GM18868 (cell line): ENCODE measurements at regions not wholly inside any gene's neighbourhood (a gene's known extent, or its start where the extent isn't known, plus 50 kb on each side); places are given as distances from the start of the nearest gene placed in this dataset.

Source experiments
- ATAC-seq: cut with Tn5 transposase; IDR thresholded peaks from one replicate; pipeline ENCODE4 v1.9.1; 2021; ENCODE audit warnings: mild to moderate bottlenecking, moderate library complexity; ENCODE audit not compliant: unreplicated experiment

DNA sequence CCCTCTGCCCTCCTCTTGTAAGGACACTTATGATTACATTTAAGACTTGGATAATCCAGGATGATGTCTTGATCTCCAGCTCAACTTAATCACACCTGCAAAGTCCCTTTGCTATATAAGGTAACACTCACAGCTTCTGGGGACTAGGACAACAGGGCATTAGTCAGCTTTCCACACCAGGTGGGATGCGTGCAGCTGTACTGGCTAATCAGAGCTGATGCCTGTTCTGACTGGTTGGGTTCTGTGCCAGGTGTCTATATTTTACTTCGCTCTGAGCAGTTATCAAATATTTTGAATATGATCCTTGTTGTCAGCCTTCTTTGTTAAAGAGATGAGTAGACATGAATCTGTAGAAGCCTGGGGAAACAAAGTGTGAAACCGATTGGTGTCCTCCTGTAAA, 115.5 kb upstream of the ATP8B1 start:
- ATAC-seq = no peak

DNA sequence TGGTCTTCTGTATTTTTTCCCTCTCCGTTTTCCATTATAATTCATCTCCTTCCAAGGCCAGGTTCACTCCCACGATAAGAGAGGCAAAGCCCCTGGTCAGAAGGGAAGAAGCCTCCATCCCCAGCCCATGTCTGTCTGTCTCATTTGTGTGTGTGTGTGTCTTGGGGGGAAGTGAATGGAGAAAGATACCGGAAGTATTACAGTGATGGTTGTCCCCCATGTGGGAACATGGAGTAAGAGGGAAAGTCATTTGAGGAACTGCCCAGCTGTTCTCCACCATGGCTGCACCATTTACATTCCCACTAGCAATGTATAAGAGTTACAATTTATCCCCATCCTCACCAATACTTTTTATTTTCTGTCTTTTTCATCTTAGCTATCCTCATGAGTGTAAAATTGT, 113.6 kb upstream of the ATP8B1 start:
- no peak for ATAC-seq

DNA sequence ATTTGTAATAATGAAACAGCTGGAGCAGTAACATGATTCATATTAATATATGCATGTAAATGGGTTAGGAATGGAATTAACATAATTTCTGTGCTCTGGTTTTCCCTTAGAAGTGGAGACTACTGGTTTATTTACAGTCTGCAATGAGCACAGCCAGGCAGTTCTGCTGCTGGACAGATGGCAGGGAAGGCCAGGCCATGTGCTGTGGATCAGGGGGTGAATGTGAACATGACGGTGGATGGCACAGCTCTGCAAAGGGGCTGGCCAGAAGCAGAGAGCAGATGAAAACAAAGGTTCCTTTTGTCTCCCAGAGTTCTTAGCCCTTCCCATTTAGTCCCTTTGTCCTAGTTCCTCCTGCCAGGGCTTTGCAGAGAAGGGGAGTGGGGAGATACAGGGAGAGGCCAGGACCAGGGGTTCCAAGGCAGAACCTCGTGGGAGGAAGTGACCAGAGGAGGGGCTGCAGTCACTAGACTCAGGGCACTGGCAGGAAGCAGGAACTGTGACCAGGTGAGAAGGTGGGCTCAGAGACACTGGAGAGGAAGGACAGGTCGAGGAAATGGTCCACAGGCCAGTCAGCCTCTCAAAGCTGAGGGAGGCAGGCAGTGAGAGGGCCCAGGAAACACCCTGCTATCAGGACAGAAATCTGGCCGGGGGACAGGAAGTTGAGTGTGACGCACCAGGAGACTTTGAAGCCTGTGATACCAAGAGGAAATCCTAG, 112.9 kb upstream of the ATP8B1 start:
- ATAC-seq = no peak

DNA sequence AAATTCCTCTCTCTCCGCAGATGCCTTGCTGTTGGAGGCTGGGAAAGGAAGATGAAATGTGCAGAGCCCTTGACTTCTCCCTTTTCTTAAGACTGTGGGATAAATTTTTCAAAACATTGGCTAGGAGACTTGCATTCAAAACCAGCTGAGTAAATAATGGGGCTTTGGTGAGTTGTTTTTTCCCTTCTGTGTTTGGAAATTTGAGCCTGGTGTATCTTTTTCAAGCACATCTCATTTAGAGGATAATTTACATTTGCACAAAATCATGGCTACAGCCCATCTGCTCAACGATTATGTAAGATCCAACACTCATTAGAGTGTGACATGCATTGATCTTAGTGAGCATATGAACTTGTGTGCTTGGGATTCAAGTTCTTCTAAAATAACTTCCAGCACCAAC, 112.1 kb upstream of the ATP8B1 start:
- ATAC-seq = no peak

DNA sequence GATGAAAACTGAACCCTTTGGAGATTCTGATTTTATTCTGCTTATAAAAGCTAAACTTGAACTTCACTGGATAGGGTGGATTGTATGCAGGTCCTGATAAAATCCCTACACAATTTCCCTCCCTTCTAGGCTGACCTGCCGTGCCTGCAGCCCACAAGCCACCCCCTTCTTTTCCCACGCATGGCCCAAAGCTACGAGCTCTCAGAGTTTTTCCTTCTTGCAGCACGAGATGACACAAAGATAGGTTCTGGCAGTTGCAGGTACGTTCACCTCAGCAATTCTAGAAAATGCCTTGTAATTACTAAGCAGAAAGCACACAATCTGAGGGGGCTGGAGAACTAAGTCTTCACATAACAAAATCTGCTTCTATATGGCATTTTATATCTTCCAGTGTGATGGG, 110.6 kb upstream of the ATP8B1 start:
- ATAC-seq = no peak

DNA sequence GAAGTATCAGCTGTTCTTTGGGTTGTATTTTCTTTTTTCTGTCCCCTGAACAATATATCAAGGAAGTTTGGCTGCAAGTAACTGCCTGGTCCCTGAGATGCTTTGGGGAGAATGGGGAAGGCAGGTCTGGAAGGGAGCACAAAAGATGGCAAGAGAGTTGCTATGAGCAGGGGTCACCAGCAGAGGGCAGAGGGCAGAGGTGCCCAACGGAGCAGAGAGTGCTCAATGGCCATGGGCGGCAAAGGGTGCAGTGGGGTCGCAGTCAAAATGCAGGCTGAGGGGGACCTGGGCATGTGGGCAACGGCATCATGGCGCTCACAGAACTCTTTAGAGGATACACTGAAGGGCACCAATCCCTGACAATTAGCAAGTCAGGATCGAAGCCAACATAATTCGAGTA, 107.7 kb upstream of the ATP8B1 start:
- no peak for ATAC-seq

DNA sequence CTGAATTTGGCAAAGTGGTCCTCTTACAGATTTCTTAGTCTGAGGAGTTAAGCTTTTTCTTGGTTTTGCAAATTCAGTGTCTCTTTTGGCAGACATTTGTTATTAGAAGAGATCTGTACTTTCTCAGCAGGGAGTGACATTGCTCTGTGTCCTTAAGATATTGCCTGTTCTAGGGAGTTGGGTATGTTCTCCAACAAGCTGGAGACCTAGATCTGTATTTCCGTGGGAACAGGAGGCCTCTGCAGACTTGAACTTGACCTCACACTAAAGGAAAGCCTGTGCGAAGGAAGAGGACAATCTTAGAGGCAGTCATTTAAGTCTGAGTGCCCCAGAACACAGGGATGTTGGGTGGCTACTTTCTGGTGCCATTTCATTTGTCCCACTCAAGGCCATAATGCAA, 107.0 kb upstream of the ATP8B1 start:
- ATAC-seq = no peak

DNA sequence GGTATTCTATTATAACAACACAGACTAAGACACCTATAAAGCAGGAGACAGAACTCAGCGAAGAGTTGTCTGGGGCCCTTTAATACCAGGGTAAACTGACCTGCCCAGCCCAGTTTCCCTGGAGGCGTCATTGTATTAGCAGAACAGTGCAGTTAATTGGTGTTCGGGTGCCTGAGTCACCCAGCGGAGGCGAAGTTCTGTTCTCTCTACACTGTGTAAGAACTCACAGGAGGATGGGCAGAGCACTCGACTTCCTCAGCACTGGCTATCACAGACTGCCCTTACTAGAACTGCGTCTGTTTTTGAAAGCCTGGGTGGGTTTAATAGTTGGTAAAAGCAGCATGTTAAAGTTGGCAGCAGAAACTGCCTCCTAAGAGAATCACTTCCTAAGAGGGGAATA, 106.5 kb upstream of the ATP8B1 start:
- no peak for ATAC-seq

DNA sequence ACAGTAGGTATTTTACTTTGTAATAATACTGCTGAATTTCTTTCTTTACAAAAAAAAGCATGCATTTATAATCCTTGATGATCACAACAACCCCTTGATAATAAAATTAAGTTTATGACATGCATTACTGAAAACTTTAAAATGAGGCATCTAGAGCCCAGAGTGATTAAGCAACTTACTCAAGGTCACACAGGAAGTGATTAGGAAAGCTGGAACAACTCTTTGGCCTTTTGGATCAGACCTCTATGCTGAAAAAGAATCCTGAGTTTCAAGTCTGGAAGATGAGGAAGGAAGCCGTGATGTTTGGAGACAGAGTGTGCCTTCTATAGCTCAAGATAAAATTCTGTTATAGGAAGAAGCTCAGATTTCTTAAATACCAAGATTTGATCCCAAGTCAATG, 105.0 kb upstream of the ATP8B1 start:
- no peak for ATAC-seq

DNA sequence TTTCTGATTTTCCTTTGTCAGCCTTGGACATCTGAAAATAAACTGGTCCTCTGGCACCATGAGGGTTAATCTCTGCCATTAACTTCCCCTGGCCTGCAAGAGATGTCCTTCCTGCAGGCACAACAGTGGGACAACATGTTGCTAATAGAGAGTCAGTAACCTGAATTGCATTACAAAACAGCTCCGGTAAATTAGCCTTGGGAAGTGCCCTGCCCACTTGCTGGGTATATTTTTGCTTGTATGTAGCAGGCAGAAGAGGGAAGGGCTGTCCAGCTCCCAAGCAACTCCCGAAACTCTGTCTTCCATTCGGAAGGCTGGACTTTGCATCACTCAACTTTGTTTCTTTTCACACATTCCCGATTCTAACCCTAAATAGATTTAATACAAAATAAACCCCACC, 104.4 kb upstream of the ATP8B1 start:
- no peak for ATAC-seq

DNA sequence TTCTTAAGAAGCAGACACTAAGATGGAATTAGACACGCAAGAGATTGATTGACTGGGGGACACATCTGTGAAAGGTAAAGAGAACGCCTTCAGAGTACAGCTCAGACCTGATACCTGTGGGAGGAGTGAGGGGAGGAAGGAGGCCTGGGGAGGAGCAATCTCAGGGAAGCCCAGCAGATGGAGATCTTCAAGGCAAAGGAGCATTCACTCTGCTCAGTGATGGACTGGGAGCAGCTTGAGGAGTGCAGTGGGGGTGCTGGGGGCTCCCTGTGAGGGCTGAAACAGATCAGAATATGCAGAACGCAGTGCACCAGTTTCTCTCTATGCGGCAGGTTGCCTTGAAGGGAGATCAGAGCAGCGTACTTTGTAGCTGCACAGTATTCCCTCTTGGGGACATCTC, 103.7 kb upstream of the ATP8B1 start:
- no peak for ATAC-seq

DNA sequence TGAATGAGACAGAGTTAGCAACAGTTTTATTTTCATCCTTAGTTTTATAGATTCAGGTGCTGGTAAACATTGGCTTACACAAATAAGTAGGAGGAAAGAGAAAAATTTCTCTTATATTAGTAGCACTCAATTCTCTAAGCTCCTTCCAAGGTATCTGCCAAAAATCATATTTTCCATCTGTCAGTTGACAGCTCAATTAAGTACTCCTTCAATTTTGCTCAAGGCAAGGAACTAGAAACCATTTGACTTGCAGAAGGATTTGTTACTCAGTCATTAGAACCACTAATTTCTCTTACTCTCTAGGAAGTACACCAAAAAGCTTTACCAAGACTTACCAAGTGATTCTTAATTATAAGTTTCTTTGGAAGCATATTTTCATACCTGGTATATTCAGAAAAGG, 101.4 kb upstream of the ATP8B1 start:
- ATAC-seq = no peak

DNA sequence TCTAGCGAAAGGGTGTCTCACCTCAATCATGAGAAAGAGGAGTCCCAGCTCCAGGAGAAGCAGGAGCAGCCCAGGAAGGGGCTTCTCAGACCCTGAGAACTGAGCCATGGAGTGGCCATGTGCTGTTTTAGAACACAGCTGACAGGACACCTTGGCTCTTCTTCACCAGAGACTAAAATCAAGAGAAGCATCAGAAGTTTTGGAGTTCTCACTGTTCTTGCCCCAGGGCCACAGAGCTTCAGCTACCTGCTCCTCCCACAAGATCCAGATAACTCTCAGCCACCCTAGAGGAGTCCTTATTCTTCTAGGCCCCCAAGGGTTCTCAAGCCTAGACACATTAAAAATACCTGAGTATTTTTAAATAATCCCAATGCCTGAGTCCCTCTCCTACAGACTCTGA, 99.6 kb upstream of the ATP8B1 start:
- no peak for ATAC-seq

DNA sequence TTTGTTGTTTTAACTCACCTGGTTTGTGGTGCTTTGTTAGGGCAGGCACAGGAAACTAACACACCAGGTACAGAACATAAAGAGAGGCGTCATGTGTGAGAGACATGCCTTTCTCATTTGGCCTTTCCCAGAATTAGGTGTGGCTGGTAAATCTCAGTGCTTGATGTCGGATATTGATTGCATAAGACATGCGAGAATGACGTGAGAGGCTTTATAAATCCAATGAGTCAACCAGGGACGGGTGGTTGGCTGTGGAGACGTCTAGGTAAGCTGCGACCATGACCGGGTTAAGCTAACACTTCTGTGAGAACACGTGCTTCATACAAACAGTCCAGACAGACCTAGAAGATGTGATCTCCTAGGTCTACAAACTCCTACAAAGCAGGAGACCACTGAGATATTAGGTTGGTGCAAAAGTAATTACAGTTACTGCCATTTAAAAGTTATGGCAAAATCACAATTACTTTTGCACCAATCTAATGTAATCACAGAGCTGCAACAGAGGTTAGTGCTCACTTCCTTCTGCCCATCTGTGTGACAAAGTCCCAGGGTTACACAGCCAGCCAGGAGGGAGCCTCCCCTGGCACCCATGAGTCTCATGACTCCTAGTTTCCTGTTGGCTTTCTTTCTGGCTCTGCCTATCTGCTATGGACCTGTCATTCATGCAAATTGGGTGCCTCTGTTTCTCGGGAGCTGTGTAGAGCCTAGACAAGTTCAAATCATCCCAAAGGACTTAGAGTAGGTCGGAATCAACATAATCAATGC, 98.9 kb upstream of the ATP8B1 start:
- no peak for ATAC-seq

DNA sequence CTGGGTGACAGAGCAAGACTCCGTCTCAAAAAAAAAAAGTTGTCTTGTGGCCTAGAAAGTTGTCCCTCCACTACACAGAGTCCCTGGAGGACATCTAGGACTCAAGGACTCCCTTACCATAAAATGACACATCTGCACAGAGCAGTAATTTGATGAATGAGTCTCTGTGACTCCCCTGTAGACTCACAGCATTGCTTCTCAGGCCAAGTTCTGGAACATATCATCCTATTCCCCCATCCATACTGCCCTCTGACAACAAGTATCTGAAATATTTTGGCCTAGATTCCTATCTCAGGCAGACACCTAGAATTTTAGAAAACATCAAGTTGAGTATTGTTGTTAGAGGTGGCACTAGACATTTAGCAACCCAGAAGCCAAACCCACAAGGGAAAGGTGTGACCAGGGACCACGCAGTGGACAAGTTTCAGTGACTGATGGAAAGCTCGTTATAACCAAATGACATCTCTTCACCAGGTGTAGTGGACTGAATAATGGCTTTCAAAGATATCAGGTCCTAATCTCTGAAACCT, 97.9 kb upstream of the ATP8B1 start:
- ATAC-seq = no peak

DNA sequence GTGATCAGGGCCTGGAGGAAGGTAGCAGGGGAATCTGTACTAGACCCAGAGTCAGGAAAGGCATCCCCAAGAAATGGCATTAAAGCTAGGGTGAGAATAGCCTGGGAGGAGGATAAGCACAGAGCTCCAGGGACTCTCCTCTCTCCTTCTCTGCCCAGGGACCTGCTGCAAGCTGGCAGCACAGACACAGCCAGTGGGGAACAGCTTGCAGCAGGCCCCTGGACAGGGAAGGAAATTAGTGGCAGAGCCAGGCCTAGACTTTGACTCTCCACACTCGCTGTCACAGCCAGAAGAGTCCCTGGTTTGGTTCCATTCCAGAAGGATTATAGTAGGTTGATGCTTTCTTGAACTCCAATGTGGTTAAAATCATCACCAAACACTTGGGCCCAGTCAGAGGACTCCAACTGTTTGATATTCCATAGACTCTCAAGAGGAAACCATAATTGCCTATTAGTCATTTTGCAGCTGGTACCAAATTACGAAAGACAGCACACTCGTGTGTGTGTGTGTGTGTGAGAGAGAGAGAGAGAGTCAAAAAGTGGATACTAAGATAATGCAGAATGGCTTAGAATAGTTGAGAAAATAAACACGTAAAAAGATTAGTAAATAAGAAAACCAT, 95.5 kb upstream of the ATP8B1 start:
- no peak for ATAC-seq

DNA sequence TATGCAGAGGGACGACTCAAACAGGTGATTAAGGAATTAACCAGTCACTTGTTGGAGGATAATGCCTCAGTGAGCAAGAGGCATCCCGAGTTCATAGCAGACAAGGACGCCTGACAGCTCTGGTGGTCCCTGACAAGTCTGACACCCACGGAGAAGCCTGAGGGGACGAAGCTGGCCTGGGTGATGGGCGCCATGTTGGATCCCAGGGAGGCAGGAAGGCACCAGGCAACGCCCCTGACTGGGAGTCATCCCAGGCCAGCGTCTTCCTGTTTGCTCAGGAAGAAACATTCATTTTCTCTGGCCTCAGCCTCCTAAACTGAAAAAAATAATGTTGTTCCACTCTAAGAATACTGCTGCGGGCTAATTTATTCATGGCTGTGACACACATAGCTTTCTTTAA, 92.1 kb upstream of the ATP8B1 start:
- no peak for ATAC-seq

DNA sequence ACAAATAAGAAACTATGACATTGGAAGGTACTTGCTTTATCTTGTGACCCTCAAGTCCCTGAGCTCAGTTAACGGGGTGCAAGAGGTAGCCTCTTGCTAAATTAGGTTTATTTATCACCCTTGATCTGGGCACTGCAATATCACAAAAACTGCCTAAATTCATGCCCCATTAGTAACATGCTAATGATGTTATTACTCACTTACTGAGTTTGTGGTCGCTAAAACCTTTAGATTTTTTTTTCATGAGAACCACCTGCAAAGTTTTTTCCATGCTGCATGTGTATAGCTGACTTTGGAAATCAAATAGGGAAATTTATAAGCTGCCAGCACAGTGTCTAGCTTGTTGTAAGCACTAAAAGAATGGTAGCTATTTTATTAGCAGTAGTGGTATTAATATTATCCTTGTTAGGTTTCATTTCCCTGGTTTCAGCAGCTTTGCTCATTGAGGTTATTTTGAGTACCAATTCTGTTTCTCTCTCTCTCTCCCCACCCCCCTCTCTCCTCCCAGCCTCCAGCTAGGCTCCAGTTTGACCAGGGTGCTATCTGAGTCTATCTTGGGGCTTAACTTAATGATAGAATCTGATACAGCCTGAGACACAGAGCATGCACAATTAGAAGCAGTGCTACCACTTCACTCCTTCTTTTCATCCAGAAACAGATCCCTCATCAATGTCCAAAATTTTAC, 88.7 kb upstream of the ATP8B1 start:
- no peak for ATAC-seq

DNA sequence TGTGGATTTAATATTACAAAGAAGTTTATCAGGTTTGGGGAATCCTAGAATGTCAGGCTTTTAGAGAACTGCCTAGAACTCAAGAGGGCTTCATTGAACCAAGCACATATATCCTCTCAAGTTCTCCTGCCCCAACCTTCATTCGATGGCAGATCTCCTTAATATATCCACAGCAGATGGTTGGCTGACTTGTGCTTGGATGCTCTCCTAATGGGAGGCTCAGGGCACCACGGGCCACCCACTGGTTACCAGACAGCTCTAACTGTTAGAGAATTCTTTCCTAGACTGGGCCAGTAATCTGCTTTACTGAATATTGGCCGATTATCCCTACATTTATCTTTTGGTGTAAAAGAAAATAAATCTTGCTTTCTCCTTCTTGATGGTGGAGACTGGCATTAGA, 87.2 kb upstream of the ATP8B1 start:
- ATAC-seq = no peak

DNA sequence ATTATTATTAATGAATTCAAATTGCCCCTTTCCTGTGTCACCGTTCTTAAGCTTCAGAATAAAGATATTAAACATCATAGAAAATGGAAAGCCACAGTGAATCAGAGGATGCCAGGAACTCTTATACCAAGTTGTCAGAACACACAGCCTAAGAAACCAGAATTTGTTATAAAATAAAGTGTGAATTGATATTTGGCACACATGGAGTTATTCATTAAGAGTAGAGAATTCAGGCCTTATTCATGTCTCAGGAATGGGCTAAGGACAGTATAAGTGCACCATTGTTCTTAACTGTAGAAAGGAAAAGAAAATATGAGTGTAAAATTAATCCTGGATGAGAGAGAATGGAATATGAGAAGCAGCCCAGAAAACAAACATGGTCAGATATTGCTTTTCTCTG, 86.7 kb upstream of the ATP8B1 start:
- no peak for ATAC-seq

DNA sequence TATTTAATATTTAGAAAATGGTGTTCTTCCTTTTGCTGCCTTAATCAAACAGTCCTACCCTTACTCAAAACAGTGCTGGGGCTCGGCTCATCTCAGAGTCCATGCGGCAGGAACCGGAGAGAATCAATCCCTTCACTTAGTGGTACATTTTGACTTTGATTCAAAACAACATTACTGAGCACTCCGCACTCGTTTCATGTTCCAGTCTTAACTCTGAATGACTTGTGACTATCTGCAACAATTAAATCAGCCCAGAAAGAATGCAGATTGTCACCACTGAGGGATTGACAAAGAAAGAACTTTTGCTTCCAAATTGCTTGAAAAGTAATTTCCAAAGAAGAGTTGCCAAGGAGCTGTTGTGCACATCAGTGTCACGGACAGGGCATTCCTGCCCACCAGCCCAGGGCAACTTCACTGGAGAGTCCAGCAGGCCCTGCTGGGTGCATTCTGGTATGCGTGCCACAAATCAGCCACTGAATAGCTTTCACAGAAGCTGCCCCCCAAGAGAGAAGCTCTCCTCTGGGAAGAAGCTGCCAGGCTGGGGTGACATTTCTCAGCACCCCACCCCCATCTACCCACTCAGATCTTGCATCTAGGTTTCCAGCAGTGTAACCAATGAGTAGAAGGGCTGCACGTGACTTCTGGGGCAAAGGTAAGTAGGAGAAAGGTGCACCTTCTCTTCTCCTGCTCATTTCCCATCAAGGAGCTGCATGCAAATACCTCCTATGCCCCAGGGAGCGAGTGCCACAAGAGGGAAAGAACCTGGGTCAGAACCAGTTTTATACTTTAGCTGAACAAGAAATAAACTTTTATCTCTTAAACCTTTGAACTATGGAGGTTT, 84.6 kb upstream of the ATP8B1 start:
- no peak for ATAC-seq
